ENCODE measurements at regions not wholly inside any gene's neighbourhood (a gene's known extent, or its start where the extent isn't known, plus 50 kb on each side); places are given as distances from the start of the nearest gene placed in this dataset.

- TF ChIP-seq CTCF (conservative IDR thresholded peaks at IDR 0.05; ENCODE audit: low read depth in 2 of 2) (no peak), CREB1 (CRISPR knock-in tag; IDR thresholded peaks at IDR 0.05; ENCODE audit: low read depth) (no peak), EZH2phosphoT487 (IDR thresholded peaks at IDR 0.05; ENCODE audit: unreplicated experiment) (no peak)
These were observed 502.9 kb downstream of the HAO1 start for GRCh38 chr20:7437311-7437710.

All from GM23338 (cell line).